ENCODE measurements at regions not wholly inside any gene's neighbourhood (a gene's known extent, or its start where the extent isn't known, plus 50 kb on each side); places are given as distances from the start of the nearest gene placed in this dataset.

- ATAC-seq: no peak
Observed at GRCh38 chr4:104964410-104965175, 182.1 kb upstream of the TET2 start.

GRCh38 chr4:104966349-104967033 is 180.2 kb upstream of the TET2 start:
- no peak for ATAC-seq
- no peak for TF ChIP-seq ARNTL (CRISPR knock-in tag; IDR thresholded peaks at IDR 0.05; ENCODE audit: borderline replicate concordance, low read depth)
- TF ChIP-seq PPARA (CRISPR knock-in tag; IDR thresholded peaks at IDR 0.05; ENCODE audit: borderline replicate concordance): no peak
- TF ChIP-seq ZFP3 (CRISPR knock-in tag; IDR thresholded peaks at IDR 0.05): no peak
- TF ChIP-seq ZC3H10 (CRISPR knock-in tag; IDR thresholded peaks at IDR 0.05): no peak
- TF ChIP-seq OSR1 (CRISPR knock-in tag; IDR thresholded peaks at IDR 0.05): no peak
- no peak for TF ChIP-seq ZFP30 (CRISPR knock-in tag; IDR thresholded peaks at IDR 0.05)
- no peak for TF ChIP-seq SNAI2 (CRISPR knock-in tag; IDR thresholded peaks at IDR 0.05)
- no peak for TF ChIP-seq RARB (CRISPR knock-in tag; IDR thresholded peaks at IDR 0.05)
- TF ChIP-seq ZNF8 (CRISPR knock-in tag; IDR thresholded peaks at IDR 0.05): no peak
- no peak for TF ChIP-seq TOX (CRISPR knock-in tag; IDR thresholded peaks at IDR 0.05; ENCODE audit: borderline replicate concordance)
- no peak for TF ChIP-seq ZNF565 (CRISPR knock-in tag; conservative IDR thresholded peaks at IDR 0.05; ENCODE audit: low read depth)
- TF ChIP-seq ESRRG (CRISPR knock-in tag; IDR thresholded peaks at IDR 0.05): no peak
- TF ChIP-seq ZNF70 (CRISPR knock-in tag; IDR thresholded peaks at IDR 0.05): no peak
- TF ChIP-seq ISL1 (CRISPR knock-in tag; IDR thresholded peaks at IDR 0.05): no peak
- TF ChIP-seq CSRNP3 (CRISPR knock-in tag; IDR thresholded peaks at IDR 0.05): no peak

More at GRCh38 chr4:104964410-104965175, 182.1 kb upstream of the TET2 start:
- TF ChIP-seq CSDC2 (CRISPR knock-in tag; IDR thresholded peaks at IDR 0.05) (no peak), CSRNP3 (CRISPR knock-in tag; IDR thresholded peaks at IDR 0.05) (no peak), ISL1 (CRISPR knock-in tag; IDR thresholded peaks at IDR 0.05) (no peak), GLIS3 (CRISPR knock-in tag; IDR thresholded peaks at IDR 0.05) (no peak), BACH2 (CRISPR knock-in tag; IDR thresholded peaks at IDR 0.05; ENCODE audit: borderline replicate concordance) (no peak), PPARA (CRISPR knock-in tag; IDR thresholded peaks at IDR 0.05; ENCODE audit: borderline replicate concordance) (no peak), SNAI2 (CRISPR knock-in tag; IDR thresholded peaks at IDR 0.05) (no peak), TOX (CRISPR knock-in tag; IDR thresholded peaks at IDR 0.05; ENCODE audit: borderline replicate concordance) (no peak), ARNTL (CRISPR knock-in tag; IDR thresholded peaks at IDR 0.05; ENCODE audit: borderline replicate concordance, low read depth) (no peak), ZNF8 (CRISPR knock-in tag; IDR thresholded peaks at IDR 0.05) (no peak), ZNF70 (CRISPR knock-in tag; IDR thresholded peaks at IDR 0.05) (no peak), RARB (CRISPR knock-in tag; IDR thresholded peaks at IDR 0.05) (no peak), ZC3H10 (CRISPR knock-in tag; IDR thresholded peaks at IDR 0.05) (no peak), TCF4 (CRISPR knock-in tag; IDR thresholded peaks at IDR 0.05; ENCODE audit: borderline replicate concordance) (no peak), OSR1 (CRISPR knock-in tag; IDR thresholded peaks at IDR 0.05) (no peak), ZFP30 (CRISPR knock-in tag; IDR thresholded peaks at IDR 0.05) (no peak), CREB5 (CRISPR knock-in tag; IDR thresholded peaks at IDR 0.05; ENCODE audit: low read depth) (no peak), ESRRG (CRISPR knock-in tag; IDR thresholded peaks at IDR 0.05) (no peak)
- TF ChIP-seq, protein P1, sequence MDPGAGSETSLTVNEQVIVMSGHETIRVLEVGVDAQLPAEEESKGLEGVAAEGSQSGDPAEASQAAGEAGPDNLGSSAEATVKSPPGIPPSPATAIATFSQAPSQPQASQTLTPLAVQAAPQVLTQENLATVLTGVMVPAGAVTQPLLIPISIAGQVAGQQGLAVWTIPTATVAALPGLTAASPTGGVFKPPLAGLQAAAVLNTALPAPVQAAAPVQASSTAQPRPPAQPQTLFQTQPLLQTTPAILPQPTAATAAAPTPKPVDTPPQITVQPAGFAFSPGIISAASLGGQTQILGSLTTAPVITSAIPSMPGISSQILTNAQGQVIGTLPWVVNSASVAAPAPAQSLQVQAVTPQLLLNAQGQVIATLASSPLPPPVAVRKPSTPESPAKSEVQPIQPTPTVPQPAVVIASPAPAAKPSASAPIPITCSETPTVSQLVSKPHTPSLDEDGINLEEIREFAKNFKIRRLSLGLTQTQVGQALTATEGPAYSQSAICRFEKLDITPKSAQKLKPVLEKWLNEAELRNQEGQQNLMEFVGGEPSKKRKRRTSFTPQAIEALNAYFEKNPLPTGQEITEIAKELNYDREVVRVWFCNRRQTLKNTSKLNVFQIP (CRISPR knock-in tag; IDR thresholded peaks at IDR 0.05; ENCODE audit: borderline replicate concordance, low read depth): no peak
- TF ChIP-seq, protein P2, sequence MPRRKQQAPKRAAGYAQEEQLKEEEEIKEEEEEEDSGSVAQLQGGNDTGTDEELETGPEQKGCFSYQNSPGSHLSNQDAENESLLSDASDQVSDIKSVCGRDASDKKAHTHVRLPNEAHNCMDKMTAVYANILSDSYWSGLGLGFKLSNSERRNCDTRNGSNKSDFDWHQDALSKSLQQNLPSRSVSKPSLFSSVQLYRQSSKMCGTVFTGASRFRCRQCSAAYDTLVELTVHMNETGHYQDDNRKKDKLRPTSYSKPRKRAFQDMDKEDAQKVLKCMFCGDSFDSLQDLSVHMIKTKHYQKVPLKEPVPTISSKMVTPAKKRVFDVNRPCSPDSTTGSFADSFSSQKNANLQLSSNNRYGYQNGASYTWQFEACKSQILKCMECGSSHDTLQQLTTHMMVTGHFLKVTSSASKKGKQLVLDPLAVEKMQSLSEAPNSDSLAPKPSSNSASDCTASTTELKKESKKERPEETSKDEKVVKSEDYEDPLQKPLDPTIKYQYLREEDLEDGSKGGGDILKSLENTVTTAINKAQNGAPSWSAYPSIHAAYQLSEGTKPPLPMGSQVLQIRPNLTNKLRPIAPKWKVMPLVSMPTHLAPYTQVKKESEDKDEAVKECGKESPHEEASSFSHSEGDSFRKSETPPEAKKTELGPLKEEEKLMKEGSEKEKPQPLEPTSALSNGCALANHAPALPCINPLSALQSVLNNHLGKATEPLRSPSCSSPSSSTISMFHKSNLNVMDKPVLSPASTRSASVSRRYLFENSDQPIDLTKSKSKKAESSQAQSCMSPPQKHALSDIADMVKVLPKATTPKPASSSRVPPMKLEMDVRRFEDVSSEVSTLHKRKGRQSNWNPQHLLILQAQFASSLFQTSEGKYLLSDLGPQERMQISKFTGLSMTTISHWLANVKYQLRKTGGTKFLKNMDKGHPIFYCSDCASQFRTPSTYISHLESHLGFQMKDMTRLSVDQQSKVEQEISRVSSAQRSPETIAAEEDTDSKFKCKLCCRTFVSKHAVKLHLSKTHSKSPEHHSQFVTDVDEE (CRISPR knock-in tag; IDR thresholded peaks at IDR 0.05): no peak

All from SK-N-SH treated with all-trans-retinoic acid at 6 μM for 48 hours (cell line).